PC-3 (cell line): ENCODE measurements at regions not wholly inside any gene's neighbourhood (a gene's known extent, or its start where the extent isn't known, plus 50 kb on each side); places are given as distances from the start of the nearest gene placed in this dataset.

Experiments
- EZH2 ChIP-seq: fragments of 300-600 bp; sonication (generic); IDR thresholded peaks from one replicate; pipeline ENCODE4 v1.6.1; 2017; ENCODE audit warnings: antibody characterized with exemption, mild to moderate bottlenecking, low read length; ENCODE audit not compliant: unreplicated experiment
- TF ChIP-seq, protein P1 (sequence below): fragments of 300-600 bp; sonication (generic); conservative IDR thresholded peaks from 2 replicates; pipeline ENCODE4 v1.5.1; 2017; ENCODE audit warnings: antibody characterized with exemption, low read depth, mild to moderate bottlenecking, low read length

DNA sequence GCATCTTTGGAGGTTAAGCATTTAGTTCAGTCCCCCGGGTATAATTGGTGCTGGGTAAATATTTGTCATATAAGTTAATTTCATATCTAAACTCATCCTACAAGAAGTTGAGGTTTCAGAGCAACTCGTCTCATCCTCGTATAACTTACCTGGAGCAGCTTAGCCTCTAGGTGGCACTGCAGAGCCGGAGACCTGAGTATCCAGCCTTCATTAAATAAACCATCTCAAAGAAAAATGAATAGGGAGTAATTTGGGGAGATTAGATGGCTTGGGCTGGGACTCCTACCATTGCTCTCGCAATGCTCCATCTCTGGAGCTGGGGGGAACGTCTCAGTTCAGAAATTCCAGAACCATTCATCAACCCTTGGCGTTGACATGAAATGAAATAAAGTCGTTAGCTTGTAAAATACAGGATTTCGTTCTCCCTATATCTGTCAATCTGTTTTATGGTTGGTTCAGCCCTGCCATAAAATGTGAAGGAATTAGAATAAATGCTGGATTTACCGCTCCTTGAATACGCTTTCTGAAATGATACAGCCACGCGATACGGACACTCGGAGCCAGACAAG is 122.9 kb upstream of the TMEM132D start:
- TF ChIP-seq, protein P1, sequence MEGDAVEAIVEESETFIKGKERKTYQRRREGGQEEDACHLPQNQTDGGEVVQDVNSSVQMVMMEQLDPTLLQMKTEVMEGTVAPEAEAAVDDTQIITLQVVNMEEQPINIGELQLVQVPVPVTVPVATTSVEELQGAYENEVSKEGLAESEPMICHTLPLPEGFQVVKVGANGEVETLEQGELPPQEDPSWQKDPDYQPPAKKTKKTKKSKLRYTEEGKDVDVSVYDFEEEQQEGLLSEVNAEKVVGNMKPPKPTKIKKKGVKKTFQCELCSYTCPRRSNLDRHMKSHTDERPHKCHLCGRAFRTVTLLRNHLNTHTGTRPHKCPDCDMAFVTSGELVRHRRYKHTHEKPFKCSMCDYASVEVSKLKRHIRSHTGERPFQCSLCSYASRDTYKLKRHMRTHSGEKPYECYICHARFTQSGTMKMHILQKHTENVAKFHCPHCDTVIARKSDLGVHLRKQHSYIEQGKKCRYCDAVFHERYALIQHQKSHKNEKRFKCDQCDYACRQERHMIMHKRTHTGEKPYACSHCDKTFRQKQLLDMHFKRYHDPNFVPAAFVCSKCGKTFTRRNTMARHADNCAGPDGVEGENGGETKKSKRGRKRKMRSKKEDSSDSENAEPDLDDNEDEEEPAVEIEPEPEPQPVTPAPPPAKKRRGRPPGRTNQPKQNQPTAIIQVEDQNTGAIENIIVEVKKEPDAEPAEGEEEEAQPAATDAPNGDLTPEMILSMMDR = peak; percentile 72
- TF ChIP-seq EZH2 = no peak
